ENCODE measurements at regions not wholly inside any gene's neighbourhood (a gene's known extent, or its start where the extent isn't known, plus 50 kb on each side); places are given as distances from the start of the nearest gene placed in this dataset.
A peak's percentile ranks its signal among the peaks of the same experiment; 100 is the strongest.
"Not testable (repeated sequence)": the region's sequence is repeated elsewhere in the genome, so short reads cannot be mapped to it uniquely, and the experiment has no call there.

DNA sequence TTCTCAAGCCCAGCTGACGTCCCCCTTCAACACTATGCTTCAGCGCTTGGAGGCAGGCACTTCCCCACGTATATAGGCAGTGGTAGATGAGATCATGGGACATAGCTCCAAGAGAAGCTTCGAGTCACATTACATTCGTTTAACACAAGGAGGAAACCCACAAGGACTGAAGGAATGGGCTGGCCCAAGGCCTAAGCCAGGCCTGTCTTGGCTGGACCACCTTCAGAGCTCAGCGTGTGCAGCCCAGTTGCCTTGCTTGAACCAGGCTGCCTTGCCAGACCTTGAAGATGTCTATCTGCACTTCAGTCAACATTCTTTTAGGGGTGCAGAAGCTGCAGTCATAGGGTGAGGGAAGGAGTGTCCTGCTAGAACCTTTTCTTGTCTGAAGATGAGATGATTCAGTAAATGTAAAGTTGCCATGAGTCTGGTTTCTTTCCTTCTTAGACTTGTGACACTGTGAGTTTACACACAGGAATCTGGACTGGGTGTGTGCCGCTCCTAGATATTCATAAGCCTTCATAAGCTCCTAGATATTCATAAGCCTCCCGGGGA, 144.1 kb upstream of the RBPJ start:
- peak; percentile 80 for DNase-seq (ENCODE audit: low spot score)

DNA sequence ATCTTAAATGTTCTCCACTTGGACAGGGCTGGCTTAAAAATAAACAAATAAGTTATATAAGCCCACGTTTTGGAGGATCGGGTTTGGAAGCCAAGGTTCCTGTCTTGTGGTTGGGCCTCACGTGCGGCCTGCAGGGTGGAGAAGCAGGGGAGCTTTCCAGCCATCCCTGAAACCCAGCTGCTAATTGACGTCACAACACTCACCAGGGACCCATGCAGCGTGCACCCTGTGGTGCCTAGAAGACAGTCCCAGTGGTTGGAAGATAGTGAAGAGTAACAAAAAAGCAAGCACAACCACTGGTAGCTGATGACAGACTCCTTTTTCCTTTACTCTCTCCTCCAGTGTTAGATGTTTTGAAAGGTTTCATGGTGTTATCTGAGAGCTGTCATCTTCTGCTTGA, 142.0 kb upstream of the RBPJ start:
- no peak for DNase-seq (ENCODE audit: low spot score)

DNA sequence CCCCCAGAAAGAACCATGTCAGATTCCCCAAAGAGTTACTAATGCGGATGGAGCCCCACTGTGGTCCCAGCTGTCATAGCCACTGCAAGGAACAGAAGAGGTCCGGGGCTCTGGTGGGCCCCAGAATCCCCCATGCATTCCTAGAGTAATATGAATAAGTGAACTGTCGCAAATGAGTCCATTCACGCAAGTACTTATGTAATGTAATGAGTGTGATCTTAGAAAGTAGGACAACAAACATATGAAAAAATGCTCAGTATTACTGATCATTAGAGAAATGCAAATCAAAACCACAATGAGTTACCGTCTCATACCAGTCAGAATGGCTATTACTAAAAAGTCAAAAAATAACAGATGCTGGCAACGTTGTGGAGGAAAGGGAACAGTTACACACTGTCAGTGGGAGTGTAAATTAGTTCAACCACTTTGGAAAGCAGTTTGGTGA, 141.5 kb upstream of the RBPJ start:
- DNase-seq (ENCODE audit: low spot score): no peak

DNA sequence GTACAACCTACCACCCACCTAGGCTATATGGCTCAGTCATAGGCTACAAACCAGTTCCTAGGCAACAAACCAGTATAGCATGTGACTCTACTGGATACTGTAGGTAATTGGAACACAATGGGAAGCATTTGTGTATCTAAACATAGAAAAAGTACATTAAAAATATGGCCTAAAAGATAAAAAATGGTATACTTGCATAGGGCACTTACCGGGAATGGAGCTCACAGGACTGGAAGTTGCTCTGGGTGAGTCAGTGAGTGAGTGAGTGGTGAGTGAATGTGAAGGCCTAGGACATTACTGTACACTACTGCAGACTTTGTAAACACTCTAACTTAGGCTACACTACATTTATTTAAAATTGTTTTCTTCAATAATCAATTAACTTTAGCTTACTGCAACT, 139.2 kb upstream of the RBPJ start:
- no peak for DNase-seq (ENCODE audit: low spot score)

DNA sequence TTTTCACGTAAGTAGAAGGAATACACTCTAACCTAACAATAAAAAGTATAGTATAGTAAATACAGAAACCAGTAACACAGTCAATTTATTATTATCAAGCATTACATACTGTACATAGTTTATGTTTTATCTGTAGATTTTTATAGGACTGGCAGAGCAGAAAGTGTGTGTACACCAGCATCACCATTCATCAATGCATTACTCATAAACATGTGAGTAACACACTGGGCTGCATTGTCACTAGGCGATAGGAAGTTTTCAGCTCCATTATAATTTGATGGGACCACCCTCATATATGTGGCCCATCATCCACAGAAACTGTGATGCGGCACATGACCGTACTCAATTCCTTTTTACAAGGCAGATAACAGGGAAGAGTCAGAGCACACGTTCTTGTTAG, 137.8 kb upstream of the RBPJ start:
- DNase-seq (ENCODE audit: low spot score): no peak

DNA sequence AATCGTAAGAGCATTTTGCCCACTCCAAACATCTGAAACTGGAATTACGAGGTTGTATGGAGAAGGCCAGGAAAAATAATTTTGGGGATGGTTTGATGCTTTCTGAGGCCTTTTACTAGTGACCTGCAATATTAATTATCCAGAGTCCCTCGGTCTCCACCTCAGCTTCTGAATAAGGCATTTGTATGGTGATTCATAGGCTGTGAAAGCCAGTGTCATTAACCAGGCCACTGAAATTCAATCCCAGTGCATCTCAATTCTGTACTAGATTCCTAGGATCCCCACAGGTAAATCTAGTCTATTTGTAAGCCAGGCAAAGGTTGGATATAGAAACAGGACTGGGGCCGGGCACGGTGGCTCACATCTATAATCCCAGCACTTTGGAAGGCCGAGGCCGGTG, 135.4 kb upstream of the RBPJ start:
- DNase-seq (ENCODE audit: low spot score): no peak

DNA sequence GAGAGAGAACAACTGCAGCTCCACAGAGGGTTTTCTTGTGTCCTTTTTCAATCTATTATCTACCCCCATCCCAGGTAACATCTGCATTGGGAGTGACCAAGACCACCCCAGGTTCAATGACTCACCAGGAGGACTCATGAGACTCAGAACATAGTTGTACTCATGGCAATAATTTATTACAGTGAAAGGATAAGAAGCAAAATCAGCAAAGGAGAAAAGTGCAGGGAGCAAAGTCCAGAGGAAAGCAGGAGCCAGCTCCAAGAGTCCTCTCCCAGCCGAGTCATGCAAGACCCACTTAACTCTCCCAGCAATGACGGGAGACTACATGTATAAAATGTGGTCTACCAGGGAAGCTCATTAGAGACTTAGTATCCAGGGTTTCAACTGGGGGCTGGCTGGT, 129.5 kb upstream of the RBPJ start:
- no peak for DNase-seq (ENCODE audit: low spot score)

DNA sequence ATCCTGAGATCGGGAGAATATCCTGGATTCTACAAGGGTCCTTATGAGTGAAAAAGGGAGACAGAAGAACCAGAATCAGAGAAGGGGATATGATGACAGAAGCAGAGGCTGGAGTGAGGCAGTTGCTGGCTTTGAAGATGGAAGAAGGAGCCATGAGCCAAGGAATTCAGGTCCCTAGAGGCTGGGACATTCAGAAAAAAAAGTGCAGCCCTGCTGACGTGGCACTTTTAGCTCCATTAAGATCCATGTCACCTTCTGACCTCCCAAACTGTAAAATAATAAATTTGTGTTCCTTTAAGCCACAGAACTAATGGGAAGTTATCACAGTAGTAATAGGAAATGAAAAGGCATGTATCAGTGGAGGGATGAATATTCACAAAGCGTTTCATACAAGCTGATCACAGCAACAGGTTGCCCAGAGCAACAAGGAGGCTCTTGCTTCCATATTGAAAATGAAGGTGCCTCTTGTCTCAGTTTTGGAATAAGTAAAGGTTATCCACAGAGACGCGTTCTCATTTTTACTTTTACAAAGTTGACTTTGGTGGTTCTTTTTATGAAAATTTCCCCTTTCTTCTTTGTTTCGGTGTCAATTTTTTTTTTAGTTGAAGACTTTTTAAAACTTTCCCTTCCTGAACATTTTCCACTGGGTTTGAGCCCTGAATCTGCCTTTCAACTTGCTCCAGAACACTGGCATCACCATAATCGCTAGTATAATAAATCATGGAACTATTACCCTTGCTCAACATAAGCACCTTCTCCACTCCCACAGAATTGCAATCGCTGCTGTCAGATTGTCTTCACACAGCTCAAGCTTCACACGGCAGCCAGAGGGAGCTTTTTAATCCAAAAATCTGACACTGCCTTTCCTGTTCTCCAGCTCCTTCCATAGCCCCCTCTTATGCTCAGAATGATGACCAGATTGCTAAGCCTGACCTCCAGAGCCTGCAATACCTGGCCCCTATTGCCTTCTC, 127.6 kb upstream of the RBPJ start:
- DNase-seq (ENCODE audit: low spot score): no peak

DNA sequence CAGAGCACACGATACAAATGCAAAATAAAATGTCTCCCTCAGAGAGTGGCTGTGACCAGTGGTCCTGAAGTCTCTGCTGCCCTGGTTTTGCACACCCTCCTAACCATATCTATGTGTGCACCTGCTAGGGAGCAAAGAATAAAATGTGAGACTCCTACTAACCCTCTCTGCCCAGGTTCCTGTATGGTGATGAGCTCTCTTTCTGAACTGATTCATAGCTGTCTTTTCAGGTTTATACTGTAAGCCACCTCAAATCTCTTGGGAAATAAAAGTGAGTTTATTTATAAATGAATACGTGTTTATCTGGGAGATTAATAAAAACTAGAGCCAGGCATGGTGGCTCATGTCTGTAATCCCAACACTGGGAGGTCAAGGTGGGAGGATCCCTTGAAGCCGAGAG, 126.0 kb upstream of the RBPJ start:
- DNase-seq (ENCODE audit: low spot score): no peak

DNA sequence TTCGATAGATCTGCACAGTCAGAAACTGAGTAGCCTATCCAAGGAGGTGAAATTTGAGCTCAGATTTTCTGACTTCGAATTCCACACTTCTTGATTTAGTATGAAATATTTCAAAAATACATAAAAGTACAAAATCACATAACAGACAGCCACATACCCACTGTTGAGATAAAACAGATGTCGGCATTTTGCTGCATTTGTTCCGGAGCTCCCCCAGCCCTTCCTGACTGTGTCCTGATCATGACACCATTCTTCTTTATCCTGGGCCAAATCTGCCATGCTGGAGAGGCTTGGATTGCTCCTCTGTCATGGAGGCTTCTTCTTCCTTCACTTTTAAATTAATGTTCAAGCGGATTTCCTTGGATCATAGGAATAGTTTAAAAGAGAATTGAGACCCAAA, 124.2 kb upstream of the RBPJ start:
- DNase-seq (ENCODE audit: low spot score): no peak

DNA sequence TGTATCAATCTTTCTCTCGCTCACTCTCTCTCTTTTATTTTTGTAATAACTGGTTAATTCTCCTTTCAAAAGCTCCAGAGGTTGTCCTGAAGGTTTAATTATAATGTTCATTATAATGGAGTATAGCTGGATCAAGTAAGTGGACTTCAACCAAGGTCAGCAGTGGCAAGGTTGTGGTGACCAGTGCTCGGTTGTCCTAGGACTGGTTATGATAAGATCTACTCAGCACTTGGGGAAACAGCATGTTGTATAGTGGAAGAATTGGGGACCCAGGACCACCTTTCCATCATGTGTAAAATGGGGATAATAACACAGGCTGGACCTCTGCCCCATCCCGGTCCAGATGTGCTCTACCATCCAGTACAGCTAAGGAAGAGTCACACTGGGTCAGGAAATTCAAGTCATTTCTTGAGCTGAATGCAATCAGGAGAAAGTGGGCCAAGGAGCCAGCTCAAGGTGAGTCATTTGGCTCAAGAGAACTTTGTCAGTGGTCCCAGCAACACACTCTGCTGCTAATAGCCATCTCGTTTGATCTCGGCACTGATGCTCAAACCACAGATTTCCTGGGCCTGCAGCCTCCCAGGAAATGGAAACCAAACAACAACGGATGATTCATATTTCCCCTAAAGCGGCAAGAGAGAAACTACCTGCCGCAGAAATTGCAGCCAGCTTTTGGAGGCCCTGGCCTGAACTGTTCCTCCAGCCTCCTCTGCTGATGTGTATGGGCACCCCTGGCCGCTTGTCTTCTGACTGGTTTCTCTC, 123.6 kb upstream of the RBPJ start:
- peak; percentile 81 for DNase-seq (ENCODE audit: low spot score)

DNA sequence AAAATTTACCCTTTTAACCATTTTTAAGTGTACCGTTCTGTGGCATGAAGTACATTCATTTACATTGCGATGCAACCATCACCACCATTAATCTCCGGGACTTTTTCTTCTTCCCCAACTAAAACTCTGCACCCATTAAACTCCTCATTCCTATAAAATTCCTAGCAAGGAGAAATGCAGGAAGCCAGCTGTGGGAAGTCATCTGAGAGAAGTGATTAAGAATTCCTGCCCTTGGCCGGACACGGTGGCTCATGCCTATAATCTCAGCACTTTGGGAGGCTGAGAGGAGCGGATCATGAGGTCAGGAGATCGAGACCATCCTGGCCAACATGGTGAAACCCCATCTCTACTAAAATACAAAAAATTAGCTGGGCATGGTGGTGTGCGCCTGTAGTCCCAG, 121.9 kb upstream of the RBPJ start:
- not testable (repeated sequence) for DNase-seq (ENCODE audit: low spot score)

DNA sequence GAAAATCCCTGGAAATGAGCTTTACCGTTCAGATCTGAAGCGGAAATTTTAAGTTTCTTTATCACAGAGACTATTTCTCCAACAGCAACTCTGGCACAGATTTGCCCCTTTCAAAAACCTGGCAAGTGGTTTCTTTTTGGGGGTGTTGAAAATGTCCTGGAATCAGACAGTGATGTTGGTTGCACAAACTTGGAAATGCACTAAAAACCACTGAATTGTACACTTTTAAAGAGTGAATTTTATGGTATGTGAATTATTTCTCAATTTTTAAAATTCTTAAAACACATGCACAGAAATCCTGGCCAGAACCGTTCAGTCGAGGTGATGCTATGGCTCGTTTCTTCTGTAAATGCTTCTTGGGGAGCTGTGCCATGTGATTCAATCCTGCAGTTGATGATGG, 121.2 kb upstream of the RBPJ start:
- no peak for DNase-seq (ENCODE audit: low spot score)

DNA sequence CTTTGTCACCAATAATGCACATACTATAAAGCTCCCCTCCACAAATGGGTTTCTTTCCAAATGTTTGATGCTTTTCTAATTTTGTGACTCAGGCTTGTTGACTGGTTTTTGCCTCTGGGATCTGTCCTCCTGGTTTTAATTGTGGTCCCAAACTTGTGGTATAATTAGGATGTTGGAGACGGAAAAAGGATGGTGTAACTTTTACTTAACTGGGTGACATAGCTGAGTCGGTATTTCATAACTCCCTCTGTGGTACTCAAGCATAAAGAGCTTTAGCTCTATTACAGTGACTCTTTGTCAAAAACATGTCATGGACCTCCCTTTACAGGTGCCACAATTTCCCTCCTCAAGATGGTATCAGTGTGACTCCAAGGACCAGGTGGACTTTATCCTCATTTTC, 119.7 kb upstream of the RBPJ start:
- DNase-seq (ENCODE audit: low spot score): peak; percentile 57

DNA sequence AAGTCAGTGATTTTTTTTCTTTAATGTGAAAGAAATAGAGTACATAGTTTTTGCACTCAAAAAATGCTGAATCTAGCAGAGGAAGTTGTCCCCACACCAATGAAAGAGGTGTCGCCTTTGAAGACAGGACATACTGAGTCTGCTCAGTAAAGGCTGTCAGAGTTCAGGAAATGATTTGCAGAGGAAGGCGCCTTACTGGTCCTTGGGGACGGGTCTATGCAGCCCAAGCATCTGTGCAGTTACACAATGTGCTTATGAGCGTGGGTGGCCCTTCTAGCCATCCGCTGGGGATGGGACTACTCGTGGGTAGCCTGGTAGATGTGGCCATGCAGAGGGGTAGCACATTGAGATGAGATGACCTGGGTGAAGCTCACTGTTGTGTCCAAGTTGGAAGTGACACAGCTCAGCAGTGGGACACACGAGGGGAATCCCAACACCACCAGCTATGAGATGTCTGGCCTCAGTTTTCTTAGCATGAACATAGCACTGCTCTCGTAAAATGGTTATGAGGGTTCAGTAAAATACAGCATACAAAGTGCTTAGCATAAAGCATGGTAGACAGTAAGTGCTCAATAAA, 116.5 kb upstream of the RBPJ start:
- no peak for DNase-seq (ENCODE audit: low spot score)

DNA sequence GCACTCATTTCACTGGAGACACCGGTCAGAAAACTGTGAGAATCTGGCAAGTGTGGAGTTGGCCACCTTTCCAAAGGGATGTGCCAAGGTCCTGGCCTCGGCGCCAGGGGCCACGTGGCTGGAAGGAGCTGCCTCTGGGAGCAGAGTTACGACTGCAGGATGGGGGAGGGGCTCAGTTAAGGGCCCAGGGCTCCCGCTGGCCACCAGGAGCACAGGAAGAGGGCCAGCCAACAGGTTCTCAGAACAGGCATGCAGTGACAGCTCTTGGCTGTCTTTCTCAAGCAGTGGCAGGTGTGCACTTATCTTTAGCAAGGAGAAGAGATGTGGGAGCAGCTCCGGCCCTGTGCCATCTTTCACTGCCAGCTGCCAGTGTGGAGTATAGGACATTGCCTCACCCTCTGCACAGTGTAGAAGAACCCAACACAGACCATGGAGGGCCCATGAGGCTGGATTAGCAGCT, 115.9 kb upstream of the RBPJ start:
- DNase-seq (ENCODE audit: low spot score): no peak

DNA sequence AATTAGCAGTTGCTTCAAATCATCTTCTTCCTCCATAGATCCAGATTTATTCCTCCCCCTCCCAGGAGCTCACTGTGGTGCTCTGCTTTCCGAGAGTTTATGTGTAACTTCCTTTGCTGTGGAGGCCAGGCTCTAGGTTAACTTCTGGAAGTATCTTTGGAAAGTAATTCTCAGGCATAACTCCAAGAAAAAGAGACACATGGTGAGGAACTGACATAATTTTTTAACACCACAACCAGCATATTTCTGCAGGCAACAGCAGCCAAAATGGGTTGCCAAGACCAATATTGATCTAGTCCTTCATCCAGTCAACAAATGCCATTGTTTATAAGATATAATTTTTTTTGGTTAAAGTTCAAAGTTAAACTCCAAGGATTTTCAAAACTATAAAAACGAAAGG, 114.5 kb upstream of the RBPJ start:
- DNase-seq (ENCODE audit: low spot score): peak; percentile 69

DNA sequence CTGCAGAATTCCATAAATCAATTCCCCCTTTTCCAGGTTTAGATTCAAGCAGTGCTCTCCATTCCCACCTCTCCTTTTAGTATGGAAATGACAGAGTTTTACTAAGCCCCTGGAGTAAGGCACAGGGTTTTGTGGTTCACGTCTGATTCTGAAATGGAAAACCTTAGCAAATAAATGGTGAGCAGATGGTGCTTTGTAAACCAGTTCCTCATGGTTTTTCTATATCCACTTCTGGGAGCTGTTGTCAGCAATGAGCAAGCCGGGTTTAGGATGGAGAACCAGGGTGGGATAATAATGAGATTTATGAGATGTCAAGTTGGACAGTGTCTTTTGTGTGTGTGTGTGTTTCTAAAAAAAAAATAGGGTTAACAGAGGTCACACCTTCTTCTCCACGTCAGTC, 113.8 kb upstream of the RBPJ start:
- no peak for DNase-seq (ENCODE audit: low spot score)

DNA sequence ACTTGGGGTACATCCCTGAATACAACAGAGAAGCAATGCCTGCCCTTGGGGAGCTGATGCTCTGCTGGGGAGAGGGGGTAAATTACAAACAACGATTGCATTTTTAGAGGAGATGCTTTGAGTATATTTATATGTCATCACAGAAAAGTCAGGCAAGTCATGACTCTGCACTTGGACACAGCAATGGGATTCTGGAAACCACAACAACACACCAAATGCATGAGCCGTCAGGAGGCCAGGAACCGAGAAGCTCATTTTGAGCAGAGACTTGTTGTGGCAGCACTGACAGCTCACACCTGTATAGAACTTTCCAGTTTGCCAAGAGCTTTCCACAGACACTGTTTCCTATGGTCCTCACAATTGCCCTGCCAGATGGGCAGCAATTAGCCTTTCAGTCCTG, 113.2 kb upstream of the RBPJ start:
- DNase-seq (ENCODE audit: low spot score): no peak

DNA sequence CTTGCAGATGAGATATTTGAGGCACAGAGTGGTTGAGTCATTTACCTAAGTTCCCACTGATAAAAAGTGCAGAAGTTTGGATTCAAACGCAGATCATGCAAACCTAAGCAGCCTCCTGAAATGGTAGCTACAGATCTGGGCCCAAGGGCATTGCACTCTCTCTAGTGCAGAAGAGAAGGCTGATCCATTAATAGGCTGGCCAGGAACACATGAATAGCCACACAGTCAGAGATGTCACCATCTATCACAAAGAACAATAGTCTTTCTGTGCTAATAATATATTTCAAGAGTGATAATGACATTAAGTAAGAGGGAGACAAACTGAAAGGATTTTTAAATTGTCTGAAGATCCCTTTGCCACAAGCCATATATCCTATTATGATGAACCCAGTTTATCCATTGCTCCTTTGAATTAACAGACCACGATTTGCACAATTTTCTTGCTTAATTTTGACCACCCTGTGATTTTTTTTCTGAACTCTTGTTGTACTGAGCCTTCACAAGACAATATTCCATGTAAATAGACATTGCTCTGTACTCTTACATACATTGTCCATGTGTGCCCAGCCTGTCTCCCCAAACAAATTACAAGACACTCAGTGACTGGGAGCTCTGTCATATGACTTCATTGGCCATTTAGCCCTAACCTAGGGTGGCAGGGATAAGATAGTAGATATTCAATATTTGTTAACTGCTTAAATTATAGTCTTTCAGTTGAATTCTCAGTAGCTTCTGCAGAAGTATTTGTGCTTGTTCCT, 112.4 kb upstream of the RBPJ start:
- no peak for DNase-seq (ENCODE audit: low spot score)

DNA sequence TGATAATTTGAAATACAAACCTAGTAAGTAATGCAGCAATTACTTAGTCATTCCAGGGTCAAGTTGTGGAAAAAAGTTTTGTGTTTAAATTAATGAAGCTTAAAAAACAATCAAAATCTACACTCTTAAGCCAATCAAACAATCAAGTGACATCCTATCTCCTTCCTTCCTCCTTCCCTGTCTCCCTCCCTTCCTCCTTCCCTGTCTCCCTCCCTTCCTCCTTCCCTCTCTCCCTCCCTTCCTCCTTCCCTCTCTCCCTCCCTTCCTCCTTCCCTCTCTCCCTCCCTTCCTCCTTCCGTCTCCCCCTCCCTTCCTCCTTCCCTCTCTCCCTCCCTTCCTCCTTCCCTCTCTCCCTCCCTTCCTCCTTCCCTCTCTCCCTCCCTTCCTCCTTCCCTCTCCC, 111.4 kb upstream of the RBPJ start:
- not testable (repeated sequence) for DNase-seq (ENCODE audit: low spot score)

DNA sequence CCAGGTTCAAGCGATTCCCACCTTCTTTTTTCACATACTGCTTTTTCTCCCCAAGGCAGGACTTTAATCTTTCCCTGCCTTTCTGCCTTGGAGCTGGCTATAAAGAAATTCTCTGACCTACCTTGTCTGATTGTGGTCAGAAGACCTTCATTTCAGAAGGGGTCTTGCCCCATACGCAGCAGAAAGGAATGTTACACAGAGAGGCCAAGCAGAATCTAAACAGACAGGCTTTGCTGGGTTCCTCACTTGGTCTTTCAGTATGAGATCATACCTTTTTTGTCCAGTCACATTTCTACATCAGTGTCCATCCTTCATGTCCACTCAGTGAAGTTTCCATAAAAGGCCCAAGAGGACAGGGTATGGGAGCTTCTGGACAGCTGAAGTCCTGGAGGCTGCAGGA, 108.3 kb upstream of the RBPJ start:
- no peak for DNase-seq (ENCODE audit: low spot score)
